ENCODE measurements at regions not wholly inside any gene's neighbourhood (a gene's known extent, or its start where the extent isn't known, plus 50 kb on each side); places are given as distances from the start of the nearest gene placed in this dataset.

DNA sequence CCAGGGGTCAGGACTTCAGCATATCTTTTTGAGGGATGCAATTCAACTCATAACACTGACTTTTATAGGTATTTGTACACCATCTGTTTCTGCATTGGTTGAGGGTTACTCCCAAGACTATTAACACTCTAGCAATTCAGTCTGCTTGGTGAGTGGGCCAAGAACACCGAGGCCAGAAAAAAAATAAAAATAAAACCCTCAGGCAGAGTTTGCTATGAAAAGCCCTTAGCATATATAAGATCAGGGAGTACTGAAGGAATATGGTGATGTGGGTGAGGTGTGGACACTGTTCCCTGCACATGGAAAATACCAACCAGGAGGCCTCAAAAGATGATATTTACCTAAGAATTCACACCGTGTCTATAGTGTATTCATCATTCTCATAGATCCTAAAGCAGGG, 383.2 kb upstream of the UBE2E3 start:
- H3K56ac ChIP-seq (ENCODE audit: insufficient read length, low read depth, low read length) = no peak overlapping the region
- H3K4me2 ChIP-seq (ENCODE audit: insufficient read depth, insufficient read length, low read length) = no peak overlapping the region
- DNase-seq = no peak
- H3K14ac ChIP-seq (ENCODE audit: insufficient read depth, low read length) = no peak overlapping the region
- TF ChIP-seq, protein P1, sequence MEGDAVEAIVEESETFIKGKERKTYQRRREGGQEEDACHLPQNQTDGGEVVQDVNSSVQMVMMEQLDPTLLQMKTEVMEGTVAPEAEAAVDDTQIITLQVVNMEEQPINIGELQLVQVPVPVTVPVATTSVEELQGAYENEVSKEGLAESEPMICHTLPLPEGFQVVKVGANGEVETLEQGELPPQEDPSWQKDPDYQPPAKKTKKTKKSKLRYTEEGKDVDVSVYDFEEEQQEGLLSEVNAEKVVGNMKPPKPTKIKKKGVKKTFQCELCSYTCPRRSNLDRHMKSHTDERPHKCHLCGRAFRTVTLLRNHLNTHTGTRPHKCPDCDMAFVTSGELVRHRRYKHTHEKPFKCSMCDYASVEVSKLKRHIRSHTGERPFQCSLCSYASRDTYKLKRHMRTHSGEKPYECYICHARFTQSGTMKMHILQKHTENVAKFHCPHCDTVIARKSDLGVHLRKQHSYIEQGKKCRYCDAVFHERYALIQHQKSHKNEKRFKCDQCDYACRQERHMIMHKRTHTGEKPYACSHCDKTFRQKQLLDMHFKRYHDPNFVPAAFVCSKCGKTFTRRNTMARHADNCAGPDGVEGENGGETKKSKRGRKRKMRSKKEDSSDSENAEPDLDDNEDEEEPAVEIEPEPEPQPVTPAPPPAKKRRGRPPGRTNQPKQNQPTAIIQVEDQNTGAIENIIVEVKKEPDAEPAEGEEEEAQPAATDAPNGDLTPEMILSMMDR (conservative IDR thresholded peaks at IDR 0.05) = no peak
- H4K20me1 ChIP-seq (ENCODE audit: control insufficient read depth, insufficient read depth, insufficient read length) = no peaks in the 10 kb centered on the region
- H3K27ac ChIP-seq (ENCODE audit: insufficient read length, low read depth, low read length) = no peak overlapping the region
- H4K8ac ChIP-seq (replicated peaks; ENCODE audit: insufficient read length, low read depth, low read length) = no peak overlapping the region
- H2BK120ac ChIP-seq (ENCODE audit: low read depth, low read length, poor library complexity, severe bottlenecking) = no peak overlapping the region
- H3K4ac ChIP-seq (ENCODE audit: low read depth, low read length) = no peak overlapping the region
- no peaks in the 10 kb centered on the region for H3K79me1 ChIP-seq (ENCODE audit: insufficient read depth, low read depth, low read length, poor library complexity, severe bottlenecking)
- no peak overlapping the region for H4K5ac ChIP-seq (ENCODE audit: insufficient read length, low read depth, low read length)
- no peaks in the 10 kb centered on the region for H3K36me3 Mint-ChIP-seq (ENCODE audit: insufficient read depth in 1 of 3, low read depth in 3 of 3)
- H2BK20ac ChIP-seq (ENCODE audit: low read depth, low read length, poor library complexity, severe bottlenecking) = no peak overlapping the region
- no CpG with 5 or more reads among the region's 2 CpGs for WGBS (ENCODE audit: extremely low coverage, insufficient read length, low lambda C conversion rate)
- H3K27me3 Mint-ChIP-seq (ENCODE audit: low read depth) = no peaks in the 10 kb centered on the region
- no peak overlapping the region for H3K4me3 Mint-ChIP-seq
- H3K9me3 Mint-ChIP-seq = no peaks in the 10 kb centered on the region
- no peaks in the 10 kb centered on the region for H3K23me2 ChIP-seq (ENCODE audit: insufficient read length, low read depth, low read length, poor library complexity, severe bottlenecking)
- H3K4me1 Mint-ChIP-seq = peaks cover 4% of the 10 kb centered on the region in 2 experiments
- no peak overlapping the region for H2AFZ ChIP-seq (ENCODE audit: low read length)
- H2BK15ac ChIP-seq (ENCODE audit: low read depth, low read length) = no peak overlapping the region
- no peak overlapping the region for H3K18ac ChIP-seq (ENCODE audit: insufficient read length, low read depth, low read length)
- H2BK12ac ChIP-seq (ENCODE audit: insufficient read length, low read depth, low read length) = no peak overlapping the region
- H4K91ac ChIP-seq (ENCODE audit: insufficient read length, low read depth, low read length) = no peak overlapping the region
- no peaks in the 10 kb centered on the region for H3K79me2 ChIP-seq (ENCODE audit: insufficient read depth, low read length)
- H3K4me1 ChIP-seq (ENCODE audit: insufficient read depth, low read length) = no peaks in the 10 kb centered on the region
- H3K9ac ChIP-seq (ENCODE audit: extremely low read depth, insufficient read length, low read length) = no peak overlapping the region
- no peak overlapping the region for H2AK5ac ChIP-seq (ENCODE audit: insufficient read length, low read length)
- no peak overlapping the region for H2BK5ac ChIP-seq (ENCODE audit: insufficient read length, low read length)
- no peak overlapping the region for H3T11ph ChIP-seq (ENCODE audit: low read length)
- H3K27ac Mint-ChIP-seq = no peak overlapping the region
- H3K9me3 ChIP-seq (ENCODE audit: control insufficient read depth, low read depth, low read length) = no peaks in the 10 kb centered on the region
- no peaks in the 10 kb centered on the region for H3K27me3 ChIP-seq (ENCODE audit: insufficient read depth, low read length)
- H3K23ac ChIP-seq (ENCODE audit: insufficient read length, low read depth, low read length) = no peak overlapping the region

Measured in H9 (cell line).